DMS153 (cell line): ENCODE measurements at regions not wholly inside any gene's neighbourhood (a gene's known extent, or its start where the extent isn't known, plus 50 kb on each side); places are given as distances from the start of the nearest gene placed in this dataset.
A peak's percentile ranks its signal among the peaks of the same experiment; 100 is the strongest.

Experiments
- DNase-seq: peaks from one replicate; lab custom pipeline; 2025; lab: John Stamatoyannopoulos, UW

GRCh38 chr5:56320686-56321085 is 87.6 kb upstream of the ANKRD55 start:
- DNase-seq = no peak

- DNase-seq = no peak
Measured at GRCh38 chr5:56319526-56320181, 86.5 kb upstream of the ANKRD55 start.

DNA sequence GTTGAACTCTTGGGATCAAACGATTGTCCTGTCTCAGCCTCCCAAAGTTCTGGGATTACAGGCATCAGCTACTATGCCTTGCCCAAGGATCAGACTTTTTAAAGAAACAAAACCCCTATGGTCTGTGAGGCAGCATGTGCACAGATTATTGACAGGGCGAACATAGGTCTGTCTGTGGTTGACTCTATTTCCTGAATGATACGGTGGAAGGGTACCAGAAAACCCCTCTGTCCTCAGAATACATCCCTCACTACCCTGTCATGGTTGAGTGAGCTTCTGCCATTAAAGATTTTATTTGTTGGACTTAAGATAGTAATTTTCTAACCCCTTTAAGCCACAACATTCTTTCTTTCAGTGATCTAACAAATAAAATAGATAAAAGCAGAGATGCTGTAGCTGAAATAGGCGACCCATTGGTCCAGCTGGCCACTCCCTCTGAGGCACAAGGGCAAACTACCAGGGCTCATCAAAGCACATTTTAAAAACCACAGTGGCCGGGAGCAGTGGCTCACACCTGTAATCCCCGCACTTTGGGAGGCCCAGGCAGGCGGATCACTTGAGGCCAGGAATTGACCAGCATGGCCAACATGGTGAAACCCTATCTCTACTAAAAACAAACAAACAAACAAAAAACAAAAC is 84.9 kb upstream of the ANKRD55 start:
- DNase-seq = no peak

DNA sequence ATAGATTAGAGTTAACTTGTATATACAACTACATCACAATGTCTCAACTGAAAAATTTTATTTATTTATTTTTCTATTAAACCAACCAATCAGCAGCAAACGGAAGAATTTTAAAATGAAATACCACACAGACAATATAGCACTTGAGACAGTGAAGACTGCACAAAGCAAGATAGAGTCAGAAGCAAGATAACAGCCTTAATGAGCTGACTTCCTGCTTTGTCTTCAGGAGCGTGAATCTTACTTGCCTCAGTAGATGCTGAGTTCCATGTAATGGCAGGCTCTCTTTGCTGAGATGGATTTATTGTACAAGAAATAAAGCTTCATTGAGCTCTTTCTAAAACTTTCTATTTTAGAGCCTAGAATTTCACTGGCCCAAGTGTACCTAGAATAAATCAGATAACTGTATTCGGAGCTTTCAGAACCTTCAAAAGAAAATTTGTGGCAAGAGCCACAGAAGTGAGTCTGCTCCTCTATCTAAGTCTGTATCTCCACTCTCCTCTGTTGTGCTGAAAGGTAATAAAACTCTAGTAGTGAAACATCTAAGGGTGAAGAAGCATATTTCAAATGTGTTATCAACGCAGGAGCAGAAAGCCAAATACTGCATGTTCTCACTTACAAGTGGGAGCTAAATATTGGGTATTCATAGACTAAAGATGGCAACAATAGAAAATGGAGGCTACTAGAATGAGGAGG is 83.3 kb upstream of the ANKRD55 start:
- no peak for DNase-seq

DNA sequence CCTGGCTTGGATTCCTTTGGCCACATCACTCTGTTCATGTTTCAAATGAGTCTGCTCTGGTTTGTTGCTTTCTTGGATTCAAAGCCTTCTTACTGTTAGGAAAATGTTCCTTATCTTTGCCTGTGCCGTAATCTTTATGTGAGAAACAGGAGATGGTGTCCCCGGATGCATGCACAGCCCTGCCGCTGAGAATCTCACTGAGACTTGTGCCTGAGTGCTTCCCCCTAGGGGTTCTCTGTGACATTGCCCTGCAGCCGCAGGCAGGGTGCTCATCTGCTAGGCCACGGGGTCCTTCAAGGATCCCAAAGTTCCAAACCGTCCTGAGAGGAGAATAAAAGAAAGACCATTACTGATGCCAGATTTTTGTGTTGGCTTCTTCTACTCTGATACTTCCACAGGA is 81.4 kb upstream of the ANKRD55 start:
- no peak for DNase-seq

DNA sequence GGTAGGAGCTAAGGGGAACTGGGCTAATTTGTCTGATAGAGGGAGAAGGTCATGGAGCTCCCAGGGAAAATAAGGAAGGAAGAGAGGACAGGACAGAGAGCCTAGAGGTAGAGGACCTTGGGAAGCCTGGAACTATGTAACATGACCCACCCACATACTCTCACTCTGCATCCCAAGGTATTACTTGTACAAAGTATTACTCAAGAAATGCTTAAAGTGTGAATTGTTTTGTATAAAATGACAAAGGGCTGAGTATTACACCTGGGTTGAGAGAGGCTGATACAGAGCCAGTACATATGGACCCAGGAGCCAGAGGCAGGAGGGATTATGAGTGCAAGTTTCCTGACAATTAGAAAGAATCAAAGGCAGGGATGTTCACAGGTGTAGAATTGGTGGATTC is 80.5 kb upstream of the ANKRD55 start:
- no peak for DNase-seq

DNA sequence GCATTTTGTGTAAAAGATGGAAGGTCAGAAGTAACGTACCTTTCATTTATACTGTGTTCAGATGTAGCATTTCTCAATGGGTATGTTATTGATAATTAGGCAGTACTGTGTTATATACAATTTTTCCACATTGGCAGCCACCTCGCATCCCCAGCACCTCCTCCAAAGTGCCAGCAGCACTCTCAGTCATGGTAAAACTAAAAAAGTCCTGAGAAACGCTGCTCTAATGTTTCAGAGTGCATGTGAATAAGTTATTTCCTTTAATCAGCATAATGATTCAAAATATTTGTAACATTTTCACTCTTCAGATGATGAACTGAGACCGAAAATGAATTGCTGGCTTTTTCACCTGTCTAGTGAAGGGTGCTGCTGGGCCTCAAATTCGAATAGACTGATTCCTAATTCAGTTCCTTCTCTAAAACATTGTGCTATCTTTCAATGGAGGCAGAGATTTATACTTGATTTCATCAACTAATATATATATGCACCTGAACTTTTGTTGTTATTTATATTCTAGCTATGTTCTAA is 79.9 kb upstream of the ANKRD55 start:
- DNase-seq = no peak

GRCh38 chr5:56311306-56311905 is 78.3 kb upstream of the ANKRD55 start:
- DNase-seq = no peak

- DNase-seq = no peak
Measured at GRCh38 chr5:56310711-56311204, 77.6 kb upstream of the ANKRD55 start.

DNA sequence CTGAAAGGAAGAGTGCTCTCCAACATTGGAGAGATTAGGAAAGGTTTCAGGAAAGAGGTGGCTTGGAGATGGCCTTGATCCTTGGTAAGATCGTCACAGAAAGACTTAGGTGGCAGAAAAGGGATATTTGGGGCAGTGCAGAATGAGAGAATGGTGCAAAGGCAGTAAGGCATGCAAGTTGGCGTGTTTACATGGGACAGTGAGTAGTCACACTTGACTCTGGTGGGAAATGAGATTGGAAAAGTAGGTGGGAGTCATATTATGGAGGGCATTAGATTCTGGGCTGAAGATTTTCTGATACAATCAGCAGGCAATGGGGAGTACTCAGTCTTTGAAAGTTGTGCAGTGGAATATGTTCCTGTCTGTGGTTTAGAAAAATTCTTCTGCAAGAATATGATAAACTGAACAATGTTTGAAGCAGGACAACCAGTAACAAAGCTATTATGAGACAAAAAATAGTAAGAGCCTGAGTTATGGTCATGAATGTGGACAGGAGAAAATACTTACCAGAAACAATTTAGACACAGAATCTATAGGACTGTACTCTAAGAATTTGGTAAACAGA is 76.2 kb upstream of the ANKRD55 start:
- DNase-seq = no peak

DNA sequence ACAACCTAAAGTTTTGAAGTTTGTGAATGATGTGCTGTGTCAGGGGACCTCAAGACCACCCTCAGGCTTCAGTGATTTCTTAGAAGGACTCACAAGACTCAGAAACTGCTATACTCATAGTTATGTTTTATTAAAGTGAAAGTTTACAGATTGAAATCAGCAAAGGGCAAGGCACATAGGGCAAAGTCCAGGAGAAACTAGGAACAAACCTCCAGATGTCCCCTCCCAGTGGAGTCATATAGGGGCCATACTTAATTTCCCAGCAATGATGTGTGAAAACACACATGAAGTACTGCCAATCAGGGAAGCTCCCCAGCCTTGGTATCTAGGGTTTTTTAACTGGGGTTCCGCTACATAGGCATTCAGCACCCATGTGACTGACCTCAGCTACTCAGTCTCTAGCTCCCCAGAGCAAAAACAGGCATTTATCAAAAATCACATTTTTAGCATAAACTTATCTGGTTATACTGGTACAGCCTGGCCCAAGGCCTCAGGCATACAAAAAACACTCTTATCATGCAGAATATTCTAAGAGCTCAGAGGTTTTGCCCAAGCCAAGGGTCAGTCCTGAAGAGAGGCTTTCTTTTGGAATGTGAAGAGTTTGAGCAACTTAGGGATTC is 74.7 kb upstream of the ANKRD55 start:
- DNase-seq = no peak

DNA sequence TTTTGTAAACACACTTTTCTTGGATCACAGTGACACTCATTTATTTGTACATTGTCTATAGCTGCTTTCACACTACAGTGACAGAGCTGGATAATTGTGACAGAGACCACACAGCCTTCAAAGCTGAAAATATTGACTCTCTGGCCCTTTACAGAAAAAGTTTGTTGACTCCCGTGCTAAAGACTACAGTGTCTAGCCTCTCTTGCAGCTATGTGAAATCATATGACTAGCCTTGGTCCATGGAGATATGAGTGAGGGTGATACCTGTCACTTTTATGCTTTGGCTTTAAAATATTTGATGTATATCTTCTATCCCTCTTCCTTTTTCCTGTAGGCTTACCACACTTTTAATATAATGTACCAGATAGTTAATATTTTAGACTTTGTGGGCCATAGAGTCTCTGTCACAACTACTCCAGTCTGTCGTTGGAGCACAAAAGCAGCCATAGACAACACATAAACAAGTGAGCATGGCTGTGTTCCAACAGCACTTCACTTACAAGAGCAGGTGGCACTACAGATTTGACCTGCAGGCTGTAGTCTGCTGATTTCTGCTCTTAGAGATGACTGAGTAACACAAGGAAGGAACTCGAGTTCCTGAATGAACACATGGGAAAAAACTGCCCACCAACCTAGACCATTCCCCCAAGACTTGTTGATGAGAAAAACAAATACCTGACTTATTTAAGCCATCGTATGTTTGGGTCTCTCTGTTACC is 73.5 kb upstream of the ANKRD55 start:
- peak; percentile 22 for DNase-seq

- no peak for DNase-seq
Measured at GRCh38 chr5:56305001-56305950, 72.1 kb upstream of the ANKRD55 start.

GRCh38 chr5:56303511-56303910 is 70.4 kb upstream of the ANKRD55 start:
- DNase-seq = no peak

DNA sequence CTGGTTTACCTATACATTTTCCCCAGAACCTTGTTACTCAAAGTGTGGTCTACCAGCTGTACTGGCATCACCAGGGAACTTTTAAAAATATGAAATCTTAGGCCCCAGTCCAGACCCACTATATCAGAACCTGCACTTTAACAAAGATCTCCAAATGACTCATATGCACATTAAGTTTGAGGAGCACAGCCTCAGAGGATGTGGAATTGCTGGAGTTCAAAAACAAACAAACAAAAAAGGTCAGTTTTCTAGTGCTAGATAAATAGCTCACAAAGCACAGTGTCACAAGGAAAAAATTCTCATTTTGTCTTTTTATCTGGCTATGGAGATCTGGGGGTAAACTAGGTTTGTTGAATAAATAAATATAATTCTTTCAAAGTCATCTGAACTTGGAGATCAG is 68.9 kb upstream of the ANKRD55 start:
- no peak for DNase-seq

- no peak for DNase-seq
Measured at GRCh38 chr5:56301069-56301468, 67.9 kb upstream of the ANKRD55 start.

- DNase-seq = no peak
Measured at GRCh38 chr5:56299212-56299611, 66.1 kb upstream of the ANKRD55 start.

DNA sequence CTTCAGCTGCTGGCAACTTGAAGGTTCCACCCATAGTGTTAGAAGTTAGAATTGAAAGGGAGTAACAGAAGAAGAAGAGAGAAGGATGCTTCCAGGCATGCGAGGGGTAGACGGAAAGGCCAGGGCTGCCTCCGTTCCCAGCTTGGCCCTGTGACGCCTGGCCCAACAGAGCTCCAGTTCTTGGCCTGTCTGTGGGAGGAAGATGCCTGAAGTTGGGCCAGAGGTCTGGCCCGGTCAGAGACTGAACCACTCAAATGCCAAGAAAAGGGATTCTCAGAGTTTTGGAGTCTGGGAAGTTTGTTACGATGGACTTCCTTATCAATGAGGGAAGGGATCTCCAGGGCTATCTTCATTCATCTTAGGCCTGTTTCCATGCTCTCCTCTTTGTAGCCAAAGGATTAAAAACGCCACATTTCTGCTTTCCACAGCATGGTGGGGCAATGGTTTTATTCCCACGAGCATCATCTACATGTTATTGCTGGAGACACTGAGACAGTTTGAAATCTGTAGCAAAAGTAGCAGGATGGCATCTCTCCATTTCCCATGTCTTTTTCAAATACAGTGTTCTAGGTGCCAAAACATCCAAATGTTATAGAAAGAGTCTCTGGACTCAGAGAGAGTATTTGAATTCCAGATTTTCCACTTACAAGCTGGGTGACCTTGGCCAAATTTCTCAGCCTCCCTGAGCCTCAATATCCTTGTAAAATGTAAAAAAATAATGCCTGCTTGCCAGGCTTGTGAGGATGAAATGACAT is 65.4 kb upstream of the ANKRD55 start:
- no peak for DNase-seq

GRCh38 chr5:56297851-56298250 is 64.7 kb upstream of the ANKRD55 start:
- no peak for DNase-seq
